Mesothelial cell of epicardium (in vitro differentiated cells): ENCODE measurements at regions not wholly inside any gene's neighbourhood (a gene's known extent, or its start where the extent isn't known, plus 50 kb on each side); places are given as distances from the start of the nearest gene placed in this dataset.

Experiments
- DNase-seq, 2 experiments: peaks; one replicate each; pipeline ENCODE4 v3.0.0; 2021; ENCODE audit warnings: low spot score in 2 of 2; ENCODE audit not compliant: unreplicated experiment in 2 of 2
- H3K27ac Mint-ChIP-seq: 2 replicates; pipeline ENCODE4 v1.8.0; 2021; ENCODE audit warnings: mixed read lengths
- H3K27me3 Mint-ChIP-seq: 2 replicates; pipeline ENCODE4 v1.8.0; 2021; ENCODE audit warnings: low read depth, mixed read lengths
- H3K36me3 Mint-ChIP-seq: 2 replicates; pipeline ENCODE4 v1.8.0; 2021; ENCODE audit warnings: mixed read lengths
- H3K4me1 Mint-ChIP-seq: 2 replicates; pipeline ENCODE4 v1.8.0; 2021; ENCODE audit warnings: mixed read lengths
- H3K4me3 Mint-ChIP-seq: 2 replicates; pipeline ENCODE4 v1.8.0; 2021; ENCODE audit warnings: mild to moderate bottlenecking, moderate library complexity, mixed read lengths
- H3K9me3 Mint-ChIP-seq: 2 replicates; pipeline ENCODE4 v1.8.0; 2021; ENCODE audit warnings: mixed read lengths
- TF ChIP-seq, protein P1 (sequence below): fragments of 200-600 bp; sonication (generic); IDR thresholded peaks from one replicate; pipeline ENCODE4 v1.5.0; 2021; ENCODE audit warnings: antibody characterized with exemption; ENCODE audit not compliant: unreplicated experiment

DNA sequence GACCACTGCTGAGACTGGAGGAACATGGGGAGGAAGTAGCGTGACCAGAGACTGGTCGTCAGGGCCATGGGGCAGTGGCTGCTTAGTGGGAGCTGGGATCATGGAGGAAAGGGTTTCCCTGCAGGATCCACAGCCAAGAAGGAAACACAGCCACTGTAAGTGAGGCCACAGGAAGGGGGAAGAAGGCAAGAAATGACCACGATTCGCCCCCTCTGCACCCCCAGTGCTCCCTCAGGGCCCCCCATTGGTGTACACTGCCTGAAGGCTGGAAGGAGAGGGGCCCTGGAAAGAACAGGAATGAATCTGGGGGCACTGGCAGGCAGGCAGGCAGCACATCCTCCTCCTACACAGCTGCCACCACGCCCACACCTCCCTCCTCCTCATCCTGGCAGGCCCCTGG, 62.5 kb upstream of the RMDN2 start:
- DNase-seq: no peak
- no peaks in the 10 kb centered on the region for H3K36me3 Mint-ChIP-seq
- no peak overlapping the region for H3K27ac Mint-ChIP-seq
- peaks cover 9% of the 10 kb centered on the region for H3K9me3 Mint-ChIP-seq
- no peak overlapping the region for H3K4me3 Mint-ChIP-seq
- peaks cover 20% of the 10 kb centered on the region for H3K4me1 Mint-ChIP-seq
- peaks cover 7% of the 10 kb centered on the region for H3K27me3 Mint-ChIP-seq
- TF ChIP-seq, protein P1, sequence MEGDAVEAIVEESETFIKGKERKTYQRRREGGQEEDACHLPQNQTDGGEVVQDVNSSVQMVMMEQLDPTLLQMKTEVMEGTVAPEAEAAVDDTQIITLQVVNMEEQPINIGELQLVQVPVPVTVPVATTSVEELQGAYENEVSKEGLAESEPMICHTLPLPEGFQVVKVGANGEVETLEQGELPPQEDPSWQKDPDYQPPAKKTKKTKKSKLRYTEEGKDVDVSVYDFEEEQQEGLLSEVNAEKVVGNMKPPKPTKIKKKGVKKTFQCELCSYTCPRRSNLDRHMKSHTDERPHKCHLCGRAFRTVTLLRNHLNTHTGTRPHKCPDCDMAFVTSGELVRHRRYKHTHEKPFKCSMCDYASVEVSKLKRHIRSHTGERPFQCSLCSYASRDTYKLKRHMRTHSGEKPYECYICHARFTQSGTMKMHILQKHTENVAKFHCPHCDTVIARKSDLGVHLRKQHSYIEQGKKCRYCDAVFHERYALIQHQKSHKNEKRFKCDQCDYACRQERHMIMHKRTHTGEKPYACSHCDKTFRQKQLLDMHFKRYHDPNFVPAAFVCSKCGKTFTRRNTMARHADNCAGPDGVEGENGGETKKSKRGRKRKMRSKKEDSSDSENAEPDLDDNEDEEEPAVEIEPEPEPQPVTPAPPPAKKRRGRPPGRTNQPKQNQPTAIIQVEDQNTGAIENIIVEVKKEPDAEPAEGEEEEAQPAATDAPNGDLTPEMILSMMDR: no peak

DNA sequence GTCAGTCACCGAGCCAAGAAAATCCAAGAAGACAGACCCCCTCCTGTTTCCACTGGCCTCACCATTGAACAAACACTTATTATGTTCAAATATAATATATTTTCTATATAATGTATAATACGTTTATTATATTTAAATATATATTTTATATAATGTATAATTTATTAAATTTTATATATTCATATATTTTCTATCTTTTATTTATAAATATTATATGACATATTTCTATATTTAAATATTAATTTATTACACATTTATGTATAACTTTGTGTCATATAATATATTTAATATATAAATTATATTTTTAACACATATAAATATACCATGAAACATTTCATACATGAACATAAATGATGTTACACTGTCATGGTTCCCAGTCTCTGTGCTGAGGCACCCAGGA, 60.9 kb upstream of the RMDN2 start:
- peaks cover 18% of the 10 kb centered on the region for H3K4me1 Mint-ChIP-seq
- H3K36me3 Mint-ChIP-seq: no peaks in the 10 kb centered on the region
- peaks cover 7% of the 10 kb centered on the region for H3K27me3 Mint-ChIP-seq
- H3K9me3 Mint-ChIP-seq: peaks cover 9% of the 10 kb centered on the region
- H3K27ac Mint-ChIP-seq: no peak overlapping the region
- TF ChIP-seq, protein P1: no peak
- no peak for DNase-seq
- H3K4me3 Mint-ChIP-seq: no peak overlapping the region

DNA sequence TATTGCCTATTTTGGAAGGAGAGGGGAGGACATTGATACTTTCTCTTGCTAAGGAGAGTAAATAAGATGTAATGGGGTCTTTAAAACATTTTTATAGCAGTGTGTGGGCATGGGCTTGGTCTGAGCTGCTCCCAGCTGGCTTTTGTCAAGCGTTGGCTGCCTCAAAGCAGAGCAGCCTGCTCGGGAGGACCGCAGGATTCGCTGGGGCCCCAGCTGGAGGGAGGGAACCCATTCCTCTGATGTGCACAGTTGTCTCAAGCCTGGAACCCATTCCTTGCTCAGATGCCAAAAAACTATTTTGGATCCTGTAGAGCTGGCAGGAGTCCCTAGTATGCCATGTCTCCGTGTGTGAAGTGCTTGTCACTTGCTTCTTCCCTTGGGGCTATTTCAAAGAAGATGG, 59.4 kb upstream of the RMDN2 start:
- no peak for DNase-seq
- Mint-ChIP-seq H3K27ac (no peak overlapping the region), H3K27me3 (peaks cover 7% of the 10 kb centered on the region), H3K9me3 (no peaks in the 10 kb centered on the region), H3K4me1 (peaks cover 20% of the 10 kb centered on the region), H3K36me3 (no peaks in the 10 kb centered on the region), H3K4me3 (no peak overlapping the region)
- TF ChIP-seq, protein P1: no peak

DNA sequence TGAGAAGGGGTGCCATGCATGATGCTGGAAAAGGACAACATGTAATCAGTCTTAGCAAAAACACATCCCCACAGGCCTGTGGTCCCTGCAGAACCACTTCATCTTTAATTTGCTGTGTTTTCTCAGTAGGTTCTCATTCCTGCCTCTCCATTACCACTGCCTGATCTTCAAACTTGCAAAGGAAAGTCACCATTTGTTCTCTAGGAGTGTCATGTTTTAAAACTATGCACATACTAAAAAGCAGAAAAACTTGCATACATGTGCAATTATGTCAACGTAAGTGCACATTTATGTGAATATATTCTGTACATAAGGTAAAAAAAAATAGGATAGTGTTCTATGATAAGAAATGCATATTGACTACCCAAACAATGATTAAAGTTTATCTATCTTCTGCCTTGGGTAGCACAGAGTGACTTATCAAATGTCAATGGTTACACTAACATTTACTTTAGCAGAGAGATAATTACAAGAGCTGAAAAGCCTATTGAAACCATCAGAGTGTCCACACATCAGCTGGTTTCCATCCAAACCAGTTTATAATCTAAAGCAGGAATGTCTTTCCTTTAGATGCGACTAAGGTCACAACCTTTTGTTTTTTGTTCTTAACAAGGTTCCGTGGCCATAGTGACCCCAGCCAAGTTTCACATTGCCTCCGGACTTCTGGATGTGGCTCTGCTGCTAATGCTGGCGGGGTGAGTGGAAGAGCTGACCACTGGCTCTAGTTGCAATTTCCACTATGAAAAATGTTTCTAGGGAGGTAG, 58.7 kb upstream of the RMDN2 start:
- Mint-ChIP-seq H3K4me1 (peaks cover 27% of the 10 kb centered on the region), H3K27me3 (peaks cover 7% of the 10 kb centered on the region), H3K9me3 (no peaks in the 10 kb centered on the region), H3K4me3 (no peak overlapping the region), H3K36me3 (no peaks in the 10 kb centered on the region), H3K27ac (no peak overlapping the region)
- no peak for DNase-seq
- TF ChIP-seq, protein P1: no peak

DNA sequence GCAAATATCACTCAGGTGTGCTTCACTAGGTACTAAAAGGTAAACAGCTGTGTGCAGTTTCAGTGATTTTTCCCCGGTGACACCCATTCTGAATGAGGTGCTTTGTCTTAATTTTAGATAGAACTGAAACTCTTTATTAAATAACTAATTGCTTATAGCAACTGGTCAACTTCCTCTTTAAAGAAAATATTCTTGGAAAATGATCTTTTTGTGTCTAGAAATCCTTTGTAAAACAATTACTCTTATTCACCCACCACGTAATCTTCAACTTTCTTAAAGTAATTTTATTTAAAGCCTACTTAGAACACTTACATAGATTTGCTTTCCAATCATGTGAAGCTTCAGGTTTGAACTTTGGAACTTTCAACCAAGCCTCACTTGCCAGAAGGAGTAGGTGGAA, 57.9 kb upstream of the RMDN2 start:
- Mint-ChIP-seq H3K27me3 (peaks cover 7% of the 10 kb centered on the region), H3K4me3 (no peak overlapping the region), H3K27ac (no peak overlapping the region), H3K36me3 (no peaks in the 10 kb centered on the region), H3K4me1 (peaks cover 35% of the 10 kb centered on the region), H3K9me3 (no peaks in the 10 kb centered on the region)
- no peak for DNase-seq
- TF ChIP-seq, protein P1: no peak
